ENCODE measurements at regions not wholly inside any gene's neighbourhood (a gene's known extent, or its start where the extent isn't known, plus 50 kb on each side); places are given as distances from the start of the nearest gene placed in this dataset.

- no peak for TF ChIP-seq CTCF (IDR thresholded peaks at IDR 0.05; ENCODE audit: insufficient read depth, low read length, poor library complexity, severe bottlenecking)
- Histone ChIP-seq H3K4me3 (replicated peaks; ENCODE audit: low read depth, low read length) (no peak overlapping the region), H3K27me3 (replicated peaks; ENCODE audit: control insufficient read depth, insufficient read depth, low read length) (no peaks in the 10 kb centered on the region), H3K36me3 (ENCODE audit: control insufficient read depth, insufficient read depth, low read length) (no peaks in the 10 kb centered on the region)
- no peak for DNase-seq (ENCODE audit: extremely low read depth, insufficient read length)
These were observed 141.8 kb downstream of the YIPF5 start for GRCh38 chr5:144028636-144029035.

- TF ChIP-seq CTCF (IDR thresholded peaks at IDR 0.05; ENCODE audit: insufficient read depth, low read length, poor library complexity, severe bottlenecking) = no peak
- no peak for DNase-seq (ENCODE audit: extremely low read depth, insufficient read length)
- Histone ChIP-seq H3K4me3 (replicated peaks; ENCODE audit: low read depth, low read length) (no peak overlapping the region), H3K27me3 (replicated peaks; ENCODE audit: control insufficient read depth, insufficient read depth, low read length) (no peaks in the 10 kb centered on the region), H3K36me3 (ENCODE audit: control insufficient read depth, insufficient read depth, low read length) (no peaks in the 10 kb centered on the region)
These were observed 139.6 kb downstream of the YIPF5 start for GRCh38 chr5:144030904-144031303.

- no peak for DNase-seq (ENCODE audit: extremely low read depth, insufficient read length)
These were observed 138.1 kb downstream of the YIPF5 start for GRCh38 chr5:144032375-144032774.

GRCh38 chr5:144033486-144033885, 137.0 kb downstream of the YIPF5 start:
- no peaks in the 10 kb centered on the region for H3K36me3 ChIP-seq (ENCODE audit: control insufficient read depth, insufficient read depth, low read length)
- DNase-seq (ENCODE audit: extremely low read depth, insufficient read length) = no peak

More at GRCh38 chr5:144032375-144032774, 138.1 kb downstream of the YIPF5 start:
- Histone ChIP-seq H3K4me3 (replicated peaks; ENCODE audit: low read depth, low read length) (no peak overlapping the region), H3K36me3 (ENCODE audit: control insufficient read depth, insufficient read depth, low read length) (no peaks in the 10 kb centered on the region), H3K27me3 (replicated peaks; ENCODE audit: control insufficient read depth, insufficient read depth, low read length) (no peaks in the 10 kb centered on the region; the same call in 1 of the 2 replicates)
- no peak for TF ChIP-seq CTCF (IDR thresholded peaks at IDR 0.05; ENCODE audit: insufficient read depth, low read length, poor library complexity, severe bottlenecking)

GRCh38 chr5:144035046-144035740, 135.3 kb downstream of the YIPF5 start:
- H3K27me3 ChIP-seq (replicated peaks; ENCODE audit: control insufficient read depth, insufficient read depth, low read length) = no peaks in the 10 kb centered on the region; the same call in 1 of the 2 replicates
- DNase-seq (ENCODE audit: extremely low read depth, insufficient read length) = no peak
- TF ChIP-seq CTCF (IDR thresholded peaks at IDR 0.05; ENCODE audit: insufficient read depth, low read length, poor library complexity, severe bottlenecking) = no peak
- no peak overlapping the region for H3K4me3 ChIP-seq (replicated peaks; ENCODE audit: low read depth, low read length)
- no peaks in the 10 kb centered on the region for H3K36me3 ChIP-seq (ENCODE audit: control insufficient read depth, insufficient read depth, low read length)

More at GRCh38 chr5:144033486-144033885, 137.0 kb downstream of the YIPF5 start:
- Histone ChIP-seq H3K27me3 (replicated peaks; ENCODE audit: control insufficient read depth, insufficient read depth, low read length) (no peaks in the 10 kb centered on the region; the same call in 1 of the 2 replicates), H3K4me3 (replicated peaks; ENCODE audit: low read depth, low read length) (no peak overlapping the region)
- no peak for TF ChIP-seq CTCF (IDR thresholded peaks at IDR 0.05; ENCODE audit: insufficient read depth, low read length, poor library complexity, severe bottlenecking)
